Keratinocyte (primary cell): ENCODE measurements at regions not wholly inside any gene's neighbourhood (a gene's known extent, or its start where the extent isn't known, plus 50 kb on each side); places are given as distances from the start of the nearest gene placed in this dataset.

ENCODE experiments used
- DNase-seq: peaks from one replicate; pipeline ENCODE4 v3.0.0-alpha.2; 2011; ENCODE audit warnings: low read depth, missing footprints, low spot score
- FAIRE-seq: peaks from 2 replicates; lab custom pipeline; 2011; peaks lifted over from hg19 to GRCh38; lab: Jason Lieb, UNC
- H2AFZ ChIP-seq: 2 replicates; pipeline ENCODE4 v1.6.0; 2012; ENCODE audit warnings: low read length, control low read depth, inconsistent platforms; ENCODE audit not compliant: control insufficient read depth
- H3K27ac ChIP-seq: 2 replicates; pipeline ENCODE4 v1.5.1; 2011; ENCODE audit warnings: low read length; ENCODE audit not compliant: control insufficient read depth, insufficient read depth
- H3K27me3 ChIP-seq: 3 replicates; pipeline ENCODE4 v1.6.0; 2011; ENCODE audit warnings: low read length; ENCODE audit not compliant: control insufficient read depth, insufficient read depth; ENCODE audit errors: extremely low read depth
- H3K36me3 ChIP-seq, 2 experiments: 2 replicates in 1 of 2; 3 replicates in 1 of 2; pipeline ENCODE4 v1.5.1; 2011; ENCODE audit warnings: low read length in 2 of 2, mild to moderate bottlenecking in 1 of 2; ENCODE audit not compliant: control insufficient read depth in 2 of 2, insufficient read depth in 2 of 2; ENCODE audit errors: extremely low read depth in 1 of 2
- H3K4me1 ChIP-seq: 3 replicates; pipeline ENCODE4 v1.5.1; 2011; ENCODE audit warnings: low read length; ENCODE audit not compliant: control insufficient read depth, insufficient read depth; ENCODE audit errors: extremely low read depth
- H3K4me2 ChIP-seq: 3 replicates; pipeline ENCODE4 v1.6.0; 2011; ENCODE audit warnings: low read depth, low read length; ENCODE audit not compliant: control insufficient read depth, insufficient read depth; ENCODE audit errors: extremely low read depth
- H3K4me3 ChIP-seq, 3 experiments: fragments of 200-600 bp in 1 of 3; sonication (generic) in 1 of 3; 2 replicates in 2 of 3; 3 replicates in 1 of 3; pipeline ENCODE4 v1.5.1; 2011 to 2016; ENCODE audit warnings: low read length in 3 of 3, mild to moderate bottlenecking in 3 of 3, control low read depth in 2 of 3, inconsistent platforms in 1 of 3, low read depth in 1 of 3, mixed read lengths in 1 of 3, mixed run types in 1 of 3, moderate library complexity in 1 of 3; ENCODE audit not compliant: control insufficient read depth in 2 of 3, insufficient read depth in 2 of 3; ENCODE audit errors: extremely low read depth in 1 of 3
- H3K79me2 ChIP-seq: 2 replicates; pipeline ENCODE4 v1.6.0; 2012; ENCODE audit warnings: low read length; ENCODE audit not compliant: control insufficient read depth, insufficient read depth
- H3K9ac ChIP-seq: 3 replicates; pipeline ENCODE4 v1.6.0; 2011; ENCODE audit warnings: low read length; ENCODE audit not compliant: control insufficient read depth, insufficient read depth; ENCODE audit errors: extremely low read depth
- H3K9me1 ChIP-seq: 3 replicates; pipeline ENCODE4 v1.6.0; 2011; ENCODE audit warnings: low read length; ENCODE audit not compliant: control insufficient read depth, insufficient read depth; ENCODE audit errors: extremely low read depth
- H3K9me3 ChIP-seq: 2 replicates; pipeline ENCODE4 v1.5.1; 2012; ENCODE audit warnings: low read depth, low read length; ENCODE audit not compliant: control insufficient read depth
- H4K20me1 ChIP-seq: 3 replicates; pipeline ENCODE4 v1.6.0; 2011; ENCODE audit warnings: low read length; ENCODE audit not compliant: control insufficient read depth, insufficient read depth; ENCODE audit errors: extremely low read depth
- CTCF ChIP-seq, 3 experiments: IDR thresholded peaks in 1 of 3; conservative IDR thresholded peaks in 1 of 3; optimal IDR thresholded peaks in 1 of 3; 2 replicates in 2 of 3; 3 replicates in 1 of 3; pipeline versions ENCODE3 to v1.5.1; 2011; ENCODE audit warnings: low read length in 3 of 3, mild to moderate bottlenecking in 3 of 3, moderate library complexity in 2 of 3, control low read depth in 1 of 3, inconsistent platforms in 1 of 3; ENCODE audit not compliant: insufficient read depth in 2 of 3; ENCODE audit errors: extremely low read depth in 1 of 3
- EZH2 ChIP-seq: IDR thresholded peaks from one replicate; pipeline ENCODE4 v1.6.1; 2012; ENCODE audit warnings: inconsistent platforms, mild to moderate bottlenecking, low read length, moderate library complexity
- dilution Hi-C: fragments of 300-500 bp; cut with MboI; formaldehyde crosslinking; loops from one replicate; pipeline ENCODE4 v1.7.0; 2020; ENCODE audit warnings: low sequenced_read_pairs; ENCODE audit not compliant: extremely low pct_ligation_motif_present

DNA sequence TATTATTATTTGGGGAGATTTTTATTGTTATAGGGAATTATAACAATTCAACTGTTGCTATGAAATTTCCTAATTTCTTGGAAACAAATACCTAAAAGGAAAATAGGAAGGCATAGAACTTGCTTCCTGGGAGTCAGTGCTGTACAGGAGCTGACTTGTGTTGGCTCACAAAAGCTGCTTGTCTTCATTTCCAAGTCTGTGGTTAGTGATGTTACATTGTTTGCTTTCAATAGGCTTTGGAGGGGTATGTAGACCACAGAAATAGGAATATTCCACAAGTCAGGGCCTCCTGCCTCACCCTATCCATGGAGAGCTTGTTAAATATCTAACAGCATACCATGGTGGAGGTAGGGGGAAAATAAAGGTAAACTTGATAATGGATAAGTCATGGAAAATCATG lies 688.9 kb upstream of the FAM98A start:
- no peak overlapping the region for H3K4me2 ChIP-seq
- DNase-seq (no peak), FAIRE-seq (no peak)
- H2AFZ ChIP-seq, result no peak overlapping the region
- TF ChIP-seq EZH2 (no peak), CTCF (optimal IDR thresholded peaks at IDR 0.05 in 1 of 3, IDR thresholded peaks at IDR 0.05 in 1 of 3, conservative IDR thresholded peaks at IDR 0.05 in 1 of 3; ENCODE audit: extremely low read depth in 1 of 3, insufficient read depth in 2 of 3, low read length in 3 of 3) (no peak)
- H3K27me3 ChIP-seq, result no peaks in the 10 kb centered on the region
- H3K4me1 ChIP-seq, result no peaks in the 10 kb centered on the region
- no peak overlapping the region for H3K4me3 ChIP-seq
- no peak overlapping the region for H3K9ac ChIP-seq
- H3K79me2 ChIP-seq, result no peaks in the 10 kb centered on the region
- dilution Hi-C loops, result no loop called here
- no peaks in the 10 kb centered on the region for H3K9me1 ChIP-seq
- no peak overlapping the region for H3K27ac ChIP-seq
- no peaks in the 10 kb centered on the region for H3K9me3 ChIP-seq
- no peaks in the 10 kb centered on the region for H3K36me3 ChIP-seq
- H4K20me1 ChIP-seq, result no peaks in the 10 kb centered on the region

GRCh38 chr2:34280606-34281005 lies 681.5 kb upstream of the FAM98A start:
- Histone ChIP-seq H3K27ac (no peak overlapping the region), H3K79me2 (no peaks in the 10 kb centered on the region), H2AFZ (no peak overlapping the region), H3K36me3 (no peaks in the 10 kb centered on the region), H3K9me1 (no peaks in the 10 kb centered on the region), H3K4me1 (no peaks in the 10 kb centered on the region), H3K4me3 (no peak overlapping the region), H3K27me3 (no peaks in the 10 kb centered on the region), H3K9me3 (no peaks in the 10 kb centered on the region), H3K4me2 (no peak overlapping the region), H4K20me1 (no peaks in the 10 kb centered on the region), H3K9ac (no peak overlapping the region)
- FAIRE-seq (no peak), DNase-seq (no peak)
- TF ChIP-seq CTCF (optimal IDR thresholded peaks at IDR 0.05 in 1 of 3, IDR thresholded peaks at IDR 0.05 in 1 of 3, conservative IDR thresholded peaks at IDR 0.05 in 1 of 3; ENCODE audit: extremely low read depth in 1 of 3, insufficient read depth in 2 of 3, low read length in 3 of 3), result no peak
- TF ChIP-seq EZH2, result no peak
- dilution Hi-C loops, result no loop called here
